OCI-LY3 (cell line): ENCODE measurements at regions not wholly inside any gene's neighbourhood (a gene's known extent, or its start where the extent isn't known, plus 50 kb on each side); places are given as distances from the start of the nearest gene placed in this dataset.

Experiments
- H2AFZ ChIP-seq: fragments of 200-600, 300-600 bp; shearing (Covaris generic); 2 replicates; pipeline ENCODE4 v1.6.0; 2014; ENCODE audit warnings: antibody characterized with exemption, low read depth, low read length
- H3K27ac ChIP-seq: fragments of 200-600, 300-600 bp; sonication (generic); 2 replicates; pipeline ENCODE4 v1.5.1; 2014; ENCODE audit warnings: mild to moderate bottlenecking, low read length, moderate library complexity, mixed read lengths
- H3K27me3 ChIP-seq: fragments of 200-600, 300-600 bp; sonication (generic); 2 replicates; pipeline ENCODE4 v1.6.1; 2014; ENCODE audit warnings: low read depth, low read length, mixed read lengths
- H3K36me3 ChIP-seq: fragments of 200-600, 300-600 bp; sonication (generic); replicated peaks from 2 replicates; pipeline ENCODE3; 2014; ENCODE audit warnings: low read depth, low read length, mixed read lengths
- H3K4me1 ChIP-seq: fragments of 300-600, 200-600 bp; sonication (generic); 2 replicates; pipeline ENCODE4 v1.6.1; 2014; ENCODE audit warnings: low read length, mixed read lengths
- H3K4me2 ChIP-seq: fragments of 200-600, 300-600 bp; sonication (generic); 2 replicates; pipeline ENCODE4 v1.6.1; 2014; ENCODE audit warnings: low read length, mixed read lengths
- H3K4me3 ChIP-seq: fragments of 300-600, 200-600 bp; sonication (generic); 2 replicates; pipeline ENCODE4 v1.5.1; 2014; ENCODE audit warnings: antibody characterized with exemption, mild to moderate bottlenecking, low read length, moderate library complexity
- H3K79me2 ChIP-seq: fragments of 300-600, 200-600 bp; shearing (Covaris generic); 2 replicates; pipeline ENCODE4 v1.6.1; 2014; ENCODE audit warnings: mild to moderate bottlenecking, low read length, mixed read lengths
- H3K9ac ChIP-seq: fragments of 300-600, 200-600 bp; shearing (Covaris generic); 2 replicates; pipeline ENCODE4 v1.6.0; 2014; ENCODE audit warnings: mild to moderate bottlenecking, low read length, moderate library complexity
- H3K9me3 ChIP-seq: fragments of 200-600, 300-600 bp; shearing (Covaris generic); 2 replicates; pipeline ENCODE4 v1.6.1; 2014; ENCODE audit warnings: low read length, mixed read lengths; ENCODE audit not compliant: insufficient read depth
- H4K20me1 ChIP-seq: fragments of 200-600, 300-600 bp; sonication (generic); 2 replicates; pipeline ENCODE4 v1.6.1; 2016; ENCODE audit warnings: low read length, mixed read lengths; ENCODE audit not compliant: insufficient read depth
- CTCF ChIP-seq: fragments of 200-600, 300-600 bp; sonication (generic); IDR thresholded peaks from 2 replicates; pipeline ENCODE4 v1.5.1; 2014; ENCODE audit warnings: antibody characterized with exemption, low read length, low read depth
- EZH2phosphoT487 ChIP-seq: fragments of 200-600 bp; shearing (Covaris generic); IDR thresholded peaks from 2 replicates; pipeline ENCODE4 v1.6.1; 2018; ENCODE audit warnings: antibody characterized with exemption, mixed run types, low read depth

GRCh38 chr7:97480772-97481390 lies 251.0 kb upstream of the TAC1 start:
- no peak overlapping the region for H3K27ac ChIP-seq
- TF ChIP-seq CTCF (no peak), EZH2phosphoT487 (no peak)
- no peaks in the 10 kb centered on the region for H4K20me1 ChIP-seq
- H3K4me3 ChIP-seq, result no peak overlapping the region
- H3K4me1 ChIP-seq, result no peaks in the 10 kb centered on the region; the same call in 1 of the 2 replicates
- H3K4me2 ChIP-seq, result no peak overlapping the region
- H3K79me2 ChIP-seq, result no peaks in the 10 kb centered on the region
- H3K9ac ChIP-seq, result no peak overlapping the region
- H2AFZ ChIP-seq, result no peak overlapping the region
- H3K9me3 ChIP-seq, result no peaks in the 10 kb centered on the region
- H3K27me3 ChIP-seq, result no peaks in the 10 kb centered on the region
- no peaks in the 10 kb centered on the region for H3K36me3 ChIP-seq

- Histone ChIP-seq H3K36me3 (no peaks in the 10 kb centered on the region), H3K79me2 (no peaks in the 10 kb centered on the region), H3K9me3 (no peaks in the 10 kb centered on the region), H3K4me3 (no peak overlapping the region), H2AFZ (no peak overlapping the region), H3K9ac (no peak overlapping the region), H3K4me2 (no peak overlapping the region), H3K4me1 (peaks cover 3% of the 10 kb centered on the region; the same call in 1 of the 2 replicates), H3K27me3 (no peaks in the 10 kb centered on the region), H3K27ac (no peak overlapping the region), H4K20me1 (no peaks in the 10 kb centered on the region)
- no peak for TF ChIP-seq CTCF
- TF ChIP-seq EZH2phosphoT487, result no peak
These were observed 236.4 kb upstream of the TAC1 start for GRCh38 chr7:97495487-97495886.

- peaks cover 3% of the 10 kb centered on the region; the same call in 1 of the 2 replicates for H3K4me1 ChIP-seq
- no peaks in the 10 kb centered on the region for H3K36me3 ChIP-seq
- H3K79me2 ChIP-seq, result no peaks in the 10 kb centered on the region
- H3K9ac ChIP-seq, result no peak overlapping the region
- no peak overlapping the region for H3K4me3 ChIP-seq
- H3K27me3 ChIP-seq, result no peaks in the 10 kb centered on the region
- peak; percentile 77 for TF ChIP-seq CTCF
- TF ChIP-seq EZH2phosphoT487, result no peak
- no peak overlapping the region for H3K27ac ChIP-seq
- peak overlapping the region; percentile 28 for H3K4me2 ChIP-seq
- no peaks in the 10 kb centered on the region for H4K20me1 ChIP-seq
- no peaks in the 10 kb centered on the region for H3K9me3 ChIP-seq
- H2AFZ ChIP-seq, result peak overlapping the region; percentile 60; the same call in 1 of the 2 replicates
These were observed 232.7 kb upstream of the TAC1 start for GRCh38 chr7:97499204-97499603.

- Histone ChIP-seq H3K27ac (no peak overlapping the region), H3K9ac (no peak overlapping the region), H3K4me3 (no peak overlapping the region), H3K4me2 (no peak overlapping the region), H3K36me3 (no peaks in the 10 kb centered on the region), H3K4me1 (peaks cover 15% of the 10 kb centered on the region), H3K79me2 (no peaks in the 10 kb centered on the region), H3K9me3 (no peaks in the 10 kb centered on the region), H2AFZ (no peak overlapping the region), H3K27me3 (no peaks in the 10 kb centered on the region), H4K20me1 (no peaks in the 10 kb centered on the region)
- TF ChIP-seq EZH2phosphoT487 (no peak), CTCF (no peak)
These were observed 228.4 kb upstream of the TAC1 start for GRCh38 chr7:97503367-97504094.
